ENCODE measurements at regions not wholly inside any gene's neighbourhood (a gene's known extent, or its start where the extent isn't known, plus 50 kb on each side); places are given as distances from the start of the nearest gene placed in this dataset.

DNA sequence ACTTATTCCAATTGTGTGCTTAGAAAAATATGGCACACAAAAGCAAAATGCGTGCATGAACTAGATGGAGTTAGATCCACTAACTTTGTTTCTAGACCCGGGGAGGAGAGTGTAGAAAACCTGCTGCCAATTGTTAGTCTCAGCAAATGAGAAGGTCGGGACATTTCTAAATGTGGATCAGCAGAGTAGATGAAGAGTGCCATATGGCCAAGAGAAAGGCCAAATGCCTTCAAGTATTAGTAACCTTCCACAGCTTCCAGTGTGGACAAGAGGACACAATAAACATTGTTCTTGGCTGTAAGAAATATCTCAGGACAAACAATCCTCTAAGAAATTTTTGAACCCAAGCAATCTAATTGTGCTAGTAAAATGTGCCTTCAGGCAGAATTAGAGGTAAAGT is 690.3 kb downstream of the REEP3 start:
- Histone ChIP-seq H3K9me3 (ENCODE audit: control insufficient read depth, low read length) (peaks cover 42% of the 10 kb centered on the region), H4K8ac (ENCODE audit: low read length) (no peak overlapping the region), H2BK15ac (ENCODE audit: low read depth, poor library complexity, severe bottlenecking) (no peak overlapping the region), H3K4me1 (ENCODE audit: control insufficient read depth, insufficient read depth, low read depth, low read length) (no peaks in the 10 kb centered on the region), H3K36me3 (ENCODE audit: control insufficient read depth in 1 of 2, insufficient read depth in 2 of 2, low read depth in 1 of 2, low read length in 2 of 2) (no peaks in the 10 kb centered on the region), H3K23ac (ENCODE audit: low read length in 2 of 2) (no peak overlapping the region), H3K27ac (ENCODE audit: low read length, poor library complexity, severe bottlenecking) (no peak overlapping the region), H2BK12ac (ENCODE audit: low read length in 2 of 2) (no peak overlapping the region), H3K4me3 (ENCODE audit: insufficient read depth in 1 of 2, low read depth in 1 of 2, low read length in 2 of 2) (no peak overlapping the region), H4K91ac (ENCODE audit: low read length) (no peak overlapping the region), H3K4ac (ENCODE audit: low read depth in 1 of 2, low read length in 2 of 2) (no peak overlapping the region), H2BK5ac (ENCODE audit: low read depth, low read length, poor library complexity, severe bottlenecking) (no peak overlapping the region), H2BK120ac (ENCODE audit: low read depth, low read length) (no peak overlapping the region), H2AK5ac (ENCODE audit: low read length, severe bottlenecking) (no peak overlapping the region), H3K4me2 (ENCODE audit: low read length, poor library complexity, severe bottlenecking) (no peak overlapping the region), H3K18ac (ENCODE audit: low read depth in 1 of 2, low read length in 2 of 2) (no peak overlapping the region), H3K79me1 (replicated peaks; ENCODE audit: low read length, poor library complexity, severe bottlenecking) (no peaks in the 10 kb centered on the region), H3K27me3 (ENCODE audit: control insufficient read depth in 1 of 2, insufficient read depth in 1 of 2, low read length in 2 of 2) (no peaks in the 10 kb centered on the region), H3K14ac (ENCODE audit: low read length in 2 of 2) (no peak overlapping the region), H2AFZ (ENCODE audit: low read depth, low read length) (no peak overlapping the region), H3K9ac (ENCODE audit: low read length) (no peak overlapping the region)
- no peak for DNase-seq
- WGBS = 72% methylated on average over 3 of the region's 3 CpGs

DNA sequence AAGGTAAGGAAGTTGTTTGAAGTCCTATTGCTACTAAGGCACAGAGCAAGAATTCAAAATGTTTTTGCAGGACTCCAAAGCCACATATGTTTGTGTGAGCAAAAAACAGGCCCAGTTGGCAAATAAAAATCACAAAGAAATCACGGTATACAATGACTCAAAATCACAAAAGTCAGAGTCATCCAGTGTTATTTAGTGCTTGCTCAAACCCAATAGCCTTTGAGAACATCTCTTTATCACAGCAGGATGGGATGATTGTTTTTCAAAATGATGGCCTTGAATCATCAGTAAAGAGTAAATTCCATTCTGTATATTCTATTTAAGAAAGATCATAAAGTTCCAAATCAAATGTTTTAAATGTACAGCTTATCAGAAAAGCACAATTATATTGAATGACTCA is 693.9 kb downstream of the REEP3 start:
- DNase-seq = no peak
- H3K27ac ChIP-seq (ENCODE audit: low read length, poor library complexity, severe bottlenecking) = no peak overlapping the region
- no peaks in the 10 kb centered on the region for H3K4me1 ChIP-seq (ENCODE audit: control insufficient read depth, insufficient read depth, low read depth, low read length)
- H3K23ac ChIP-seq (ENCODE audit: low read length in 2 of 2) = no peak overlapping the region
- H4K91ac ChIP-seq (ENCODE audit: low read length) = no peak overlapping the region
- H3K18ac ChIP-seq (ENCODE audit: low read depth in 1 of 2, low read length in 2 of 2) = no peak overlapping the region
- H3K14ac ChIP-seq (ENCODE audit: low read length in 2 of 2) = no peak overlapping the region
- H3K4me2 ChIP-seq (ENCODE audit: low read length, poor library complexity, severe bottlenecking) = no peak overlapping the region
- H3K9me3 ChIP-seq (ENCODE audit: control insufficient read depth, low read length) = peaks cover 22% of the 10 kb centered on the region
- H4K8ac ChIP-seq (ENCODE audit: low read length) = no peak overlapping the region
- no peak overlapping the region for H2BK120ac ChIP-seq (ENCODE audit: low read depth, low read length)
- H2BK12ac ChIP-seq (ENCODE audit: low read length in 2 of 2) = no peak overlapping the region
- no peak overlapping the region for H2BK15ac ChIP-seq (ENCODE audit: low read depth, poor library complexity, severe bottlenecking)
- H2AFZ ChIP-seq (ENCODE audit: low read depth, low read length) = no peak overlapping the region
- no peak overlapping the region for H3K9ac ChIP-seq (ENCODE audit: low read length)
- no peaks in the 10 kb centered on the region for H3K79me1 ChIP-seq (replicated peaks; ENCODE audit: low read length, poor library complexity, severe bottlenecking)
- H2BK5ac ChIP-seq (ENCODE audit: low read depth, low read length, poor library complexity, severe bottlenecking) = no peak overlapping the region
- H3K36me3 ChIP-seq (ENCODE audit: control insufficient read depth in 1 of 2, insufficient read depth in 2 of 2, low read depth in 1 of 2, low read length in 2 of 2) = no peaks in the 10 kb centered on the region
- WGBS = 67% methylated on average over 1 of the region's 1 CpG
- no peak overlapping the region for H3K4me3 ChIP-seq (ENCODE audit: insufficient read depth in 1 of 2, low read depth in 1 of 2, low read length in 2 of 2)
- no peaks in the 10 kb centered on the region for H3K27me3 ChIP-seq (ENCODE audit: control insufficient read depth in 1 of 2, insufficient read depth in 1 of 2, low read length in 2 of 2)
- H3K4ac ChIP-seq (ENCODE audit: low read depth in 1 of 2, low read length in 2 of 2) = no peak overlapping the region
- H2AK5ac ChIP-seq (ENCODE audit: low read length, severe bottlenecking) = no peak overlapping the region

DNA sequence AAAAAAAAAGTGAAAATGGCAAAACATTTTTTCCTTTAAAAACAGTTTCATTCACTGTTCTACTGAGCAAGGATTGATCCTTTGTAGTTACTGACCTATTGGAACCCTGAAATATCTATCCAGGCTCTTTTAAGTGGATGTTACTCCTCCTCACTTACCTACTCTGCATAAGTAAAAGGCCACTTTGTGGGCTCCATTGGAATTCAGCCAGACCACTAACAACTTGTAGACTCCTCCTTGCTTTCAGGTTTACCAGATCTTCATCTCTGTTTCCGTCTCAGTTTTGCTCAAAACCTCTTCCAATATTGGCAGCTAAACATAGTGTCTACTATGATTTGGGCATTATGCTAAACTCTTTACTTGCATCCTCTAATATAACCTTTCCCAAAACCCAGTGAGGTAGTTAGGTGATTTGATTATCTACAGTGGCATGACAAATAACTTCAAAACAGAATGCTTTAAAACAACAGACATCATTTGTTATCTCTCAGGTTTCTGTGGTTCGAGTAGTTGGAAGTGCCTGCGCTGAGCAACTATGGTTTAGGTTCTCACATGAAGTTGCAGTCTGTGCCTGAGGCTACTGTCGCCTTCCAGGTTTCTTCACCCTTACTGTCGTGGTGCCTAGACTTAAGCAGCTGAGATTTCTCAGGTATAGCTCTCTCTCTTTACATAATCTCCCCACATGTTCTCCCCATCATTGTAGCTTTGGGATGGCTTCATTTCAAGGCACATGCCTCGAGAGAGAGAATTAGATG is 698.2 kb downstream of the REEP3 start:
- Histone ChIP-seq H2BK120ac (ENCODE audit: low read depth, low read length) (no peak overlapping the region), H3K14ac (ENCODE audit: low read length in 2 of 2) (no peak overlapping the region), H3K27ac (ENCODE audit: low read length, poor library complexity, severe bottlenecking) (no peak overlapping the region), H3K4ac (ENCODE audit: low read depth in 1 of 2, low read length in 2 of 2) (no peak overlapping the region), H3K36me3 (ENCODE audit: control insufficient read depth in 1 of 2, insufficient read depth in 2 of 2, low read depth in 1 of 2, low read length in 2 of 2) (no peaks in the 10 kb centered on the region), H2BK5ac (ENCODE audit: low read depth, low read length, poor library complexity, severe bottlenecking) (no peak overlapping the region), H3K4me2 (ENCODE audit: low read length, poor library complexity, severe bottlenecking) (no peak overlapping the region), H2AK5ac (ENCODE audit: low read length, severe bottlenecking) (no peak overlapping the region), H3K18ac (ENCODE audit: low read depth in 1 of 2, low read length in 2 of 2) (no peak overlapping the region), H2BK12ac (ENCODE audit: low read length in 2 of 2) (no peak overlapping the region), H4K8ac (ENCODE audit: low read length) (no peak overlapping the region), H3K4me1 (ENCODE audit: control insufficient read depth, insufficient read depth, low read depth, low read length) (no peaks in the 10 kb centered on the region), H4K91ac (ENCODE audit: low read length) (no peak overlapping the region), H3K27me3 (ENCODE audit: control insufficient read depth in 1 of 2, insufficient read depth in 1 of 2, low read length in 2 of 2) (no peaks in the 10 kb centered on the region), H3K79me1 (replicated peaks; ENCODE audit: low read length, poor library complexity, severe bottlenecking) (no peaks in the 10 kb centered on the region), H3K9me3 (ENCODE audit: control insufficient read depth, low read length) (peaks cover 3% of the 10 kb centered on the region), H3K9ac (ENCODE audit: low read length) (no peak overlapping the region), H3K4me3 (ENCODE audit: insufficient read depth in 1 of 2, low read depth in 1 of 2, low read length in 2 of 2) (no peak overlapping the region), H2BK15ac (ENCODE audit: low read depth, poor library complexity, severe bottlenecking) (no peak overlapping the region), H2AFZ (ENCODE audit: low read depth, low read length) (no peak overlapping the region), H3K23ac (ENCODE audit: low read length in 2 of 2) (no peak overlapping the region)
- 78% methylated on average over 4 of the region's 6 CpGs for WGBS
- DNase-seq = no peak

DNA sequence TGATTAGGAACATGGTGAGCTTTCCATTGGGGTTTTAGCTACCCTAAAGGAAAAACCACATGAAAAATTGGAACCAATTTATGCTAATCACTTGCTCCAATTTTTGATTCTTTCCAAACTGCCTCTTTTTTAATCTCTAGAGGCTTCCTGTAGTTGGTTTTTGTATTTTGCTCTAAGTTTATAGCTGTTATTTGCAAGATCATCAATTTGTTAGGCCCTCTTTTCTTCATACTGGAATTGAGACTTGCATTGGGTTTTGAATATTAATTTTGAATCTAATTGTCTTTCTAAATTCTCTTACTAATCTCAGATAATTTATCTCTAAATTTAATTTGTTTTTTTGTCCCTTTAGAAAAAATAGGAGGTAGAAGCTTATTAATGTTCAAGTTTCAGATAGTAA is 713.3 kb downstream of the REEP3 start:
- H3K23ac ChIP-seq (ENCODE audit: low read length in 2 of 2) = no peak overlapping the region

More for the DNA sequence above, 713.3 kb downstream of the REEP3 start:
- H3K36me3 ChIP-seq (ENCODE audit: control insufficient read depth in 1 of 2, insufficient read depth in 2 of 2, low read depth in 1 of 2, low read length in 2 of 2) = no peaks in the 10 kb centered on the region
- H3K27me3 ChIP-seq (ENCODE audit: control insufficient read depth in 1 of 2, insufficient read depth in 1 of 2, low read length in 2 of 2) = no peaks in the 10 kb centered on the region
- no peak overlapping the region for H3K27ac ChIP-seq (ENCODE audit: low read length, poor library complexity, severe bottlenecking)
- no peaks in the 10 kb centered on the region for H3K4me1 ChIP-seq (ENCODE audit: control insufficient read depth, insufficient read depth, low read depth, low read length)
- H3K4me2 ChIP-seq (ENCODE audit: low read length, poor library complexity, severe bottlenecking) = no peak overlapping the region
- H3K4ac ChIP-seq (ENCODE audit: low read depth in 1 of 2, low read length in 2 of 2) = no peak overlapping the region
- no peak overlapping the region for H3K18ac ChIP-seq (ENCODE audit: low read depth in 1 of 2, low read length in 2 of 2)
- H2BK15ac ChIP-seq (ENCODE audit: low read depth, poor library complexity, severe bottlenecking) = no peak overlapping the region
- H4K91ac ChIP-seq (ENCODE audit: low read length) = no peak overlapping the region
- no peak overlapping the region for H2BK120ac ChIP-seq (ENCODE audit: low read depth, low read length)
- no peak overlapping the region for H2BK5ac ChIP-seq (ENCODE audit: low read depth, low read length, poor library complexity, severe bottlenecking)
- no peak for DNase-seq
- H3K9ac ChIP-seq (ENCODE audit: low read length) = no peak overlapping the region
- H3K14ac ChIP-seq (ENCODE audit: low read length in 2 of 2) = no peak overlapping the region
- H2AK5ac ChIP-seq (ENCODE audit: low read length, severe bottlenecking) = no peak overlapping the region
- no peak overlapping the region for H2BK12ac ChIP-seq (ENCODE audit: low read length in 2 of 2)
- H3K79me1 ChIP-seq (replicated peaks; ENCODE audit: low read length, poor library complexity, severe bottlenecking) = no peaks in the 10 kb centered on the region
- H3K9me3 ChIP-seq (ENCODE audit: control insufficient read depth, low read length) = no peaks in the 10 kb centered on the region
- H3K4me3 ChIP-seq (ENCODE audit: insufficient read depth in 1 of 2, low read depth in 1 of 2, low read length in 2 of 2) = no peak overlapping the region
- no peak overlapping the region for H4K8ac ChIP-seq (ENCODE audit: low read length)
- no peak overlapping the region for H2AFZ ChIP-seq (ENCODE audit: low read depth, low read length)

Measured in mesenchymal stem cell (in vitro differentiated cells and primary cell).